A204.1 (cell line): ENCODE measurements at regions not wholly inside any gene's neighbourhood (a gene's known extent, or its start where the extent isn't known, plus 50 kb on each side); places are given as distances from the start of the nearest gene placed in this dataset.

Experiments
- FAIRE-seq: peaks from 2 replicates; lab custom pipeline; 2012; peaks lifted over from hg19 to GRCh38; lab: Jason Lieb, UNC

DNA sequence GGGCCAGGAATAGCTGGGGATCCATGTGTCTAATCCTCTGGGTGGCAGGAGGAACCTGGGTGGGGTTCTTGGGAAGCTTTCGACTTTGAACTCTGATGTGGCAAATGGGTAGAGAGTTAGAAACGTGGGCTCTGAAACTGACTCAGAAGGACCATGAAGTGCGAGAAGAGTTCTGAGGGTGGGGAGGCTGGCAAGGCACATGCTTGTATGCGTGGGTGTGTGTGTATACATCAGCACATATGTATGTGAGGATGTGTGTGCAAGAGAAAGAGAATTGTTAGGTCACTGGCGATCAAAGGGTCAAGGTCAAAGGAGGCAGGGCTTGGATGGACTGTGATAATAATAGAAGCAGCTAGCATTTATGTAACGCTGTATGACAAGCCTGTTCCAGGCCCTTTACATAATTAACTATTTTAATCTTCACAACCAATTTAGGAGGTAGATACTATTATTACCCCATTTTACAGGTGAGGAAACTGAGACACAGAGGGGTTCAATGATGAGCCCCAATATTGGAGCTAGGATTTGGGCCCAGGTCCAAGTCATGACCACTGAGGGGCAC lies 84.5 kb upstream of the POU3F1 start:
- no peak for FAIRE-seq

DNA sequence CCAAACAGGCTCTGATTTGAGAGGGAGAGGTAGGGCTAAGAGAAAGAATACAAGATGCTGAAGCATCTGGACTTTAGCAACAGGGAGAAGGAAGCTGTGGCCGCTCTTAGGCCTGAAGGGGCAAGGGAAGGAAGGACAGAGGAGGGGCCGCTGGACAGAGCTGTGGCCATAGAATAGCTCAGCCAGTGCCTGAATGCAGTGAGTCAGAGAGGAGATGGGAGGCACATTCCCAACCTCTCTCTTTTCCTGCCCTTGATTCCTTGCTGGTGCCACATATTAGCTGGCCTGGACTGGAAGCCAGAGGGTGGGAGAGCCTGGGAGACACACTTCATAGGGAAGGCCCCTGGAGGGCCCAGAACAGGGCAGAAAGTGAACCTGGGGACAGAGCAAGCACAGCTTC lies 83.4 kb upstream of the POU3F1 start:
- FAIRE-seq = no peak

DNA sequence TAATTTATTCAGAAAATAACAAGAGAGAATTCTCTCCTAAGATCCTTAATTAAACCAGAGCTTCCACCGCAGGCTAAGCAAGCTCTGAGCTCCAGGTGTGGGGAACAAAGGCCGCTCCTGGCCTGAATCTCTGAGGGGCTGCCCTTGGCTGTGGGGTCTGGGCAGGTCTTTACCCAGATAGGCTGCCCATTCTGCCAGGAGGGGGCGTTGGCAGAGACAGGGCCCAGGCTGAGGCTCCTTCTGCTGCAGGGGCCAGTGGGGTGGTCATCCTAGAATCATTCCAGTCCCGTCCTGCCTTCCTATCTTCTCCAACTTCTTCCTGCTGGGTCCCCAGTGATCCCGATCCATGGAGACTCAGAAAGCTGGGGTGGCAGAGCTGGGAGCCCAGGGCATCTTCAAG lies 82.9 kb upstream of the POU3F1 start:
- FAIRE-seq = no peak

DNA sequence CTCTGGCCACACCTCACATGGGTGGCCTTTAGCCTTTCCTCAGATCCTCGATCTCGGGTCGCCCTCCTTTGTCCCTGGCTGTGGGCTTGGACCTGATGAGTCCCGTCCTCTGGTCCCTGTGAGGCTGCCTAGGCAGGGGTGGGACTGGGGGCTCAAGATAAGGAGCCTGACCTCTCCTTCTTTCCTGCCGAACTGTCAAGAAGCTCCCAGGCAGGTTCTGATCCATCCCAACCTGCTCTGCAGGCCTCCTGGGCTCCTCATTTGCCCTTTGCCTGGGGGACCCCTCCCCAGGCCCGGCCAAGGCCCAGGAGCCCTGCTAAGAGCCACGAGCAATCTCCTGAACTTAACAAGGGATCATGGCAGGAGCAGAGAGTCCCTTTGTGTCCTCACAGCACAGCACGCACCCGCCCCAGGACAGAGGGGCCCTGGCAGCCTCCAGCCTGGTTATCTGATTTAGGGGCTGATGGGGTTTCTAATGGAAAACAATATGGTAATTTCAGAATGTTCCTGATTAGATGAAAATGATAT lies 82.4 kb upstream of the POU3F1 start:
- FAIRE-seq = no peak

DNA sequence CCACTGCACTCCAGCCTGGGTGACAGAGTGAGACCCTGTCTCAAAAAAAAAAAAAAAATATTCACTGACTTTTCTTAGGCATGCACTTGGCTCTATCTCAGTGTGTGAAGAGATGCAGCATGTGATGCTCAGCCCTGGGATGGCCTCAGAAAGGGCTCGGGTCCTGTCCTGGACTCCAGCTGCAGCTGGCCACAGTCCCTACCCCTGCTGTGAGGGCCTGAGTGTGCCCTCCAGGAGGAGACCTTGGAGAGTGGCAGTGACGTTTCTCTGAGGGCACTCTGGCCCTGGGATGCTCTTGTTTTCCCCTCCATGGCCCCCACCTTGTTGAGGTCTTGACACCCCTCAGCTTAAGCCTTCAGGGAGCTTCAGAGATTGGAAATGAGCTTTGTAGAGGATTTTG lies 81.9 kb upstream of the POU3F1 start:
- FAIRE-seq = no peak

DNA sequence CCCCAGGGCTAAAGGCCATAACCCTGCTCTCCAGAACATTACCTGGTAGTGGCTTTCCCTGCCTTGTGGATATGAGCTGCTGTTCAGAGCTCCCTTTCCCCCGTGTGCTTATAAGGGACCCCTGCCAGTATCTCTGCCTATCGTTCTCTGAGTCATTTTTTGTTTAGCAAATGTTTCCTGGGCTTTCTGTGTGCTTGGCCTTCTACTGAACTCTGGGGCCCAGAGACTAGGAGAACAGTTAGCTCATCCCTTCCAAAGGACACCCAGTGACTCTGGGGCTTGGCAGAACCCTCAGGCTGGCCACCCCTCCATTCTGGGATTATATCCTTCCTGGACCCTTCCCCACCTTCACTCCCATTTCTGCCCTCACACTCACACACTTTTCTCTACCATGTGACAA lies 80.8 kb upstream of the POU3F1 start:
- FAIRE-seq = no peak

DNA sequence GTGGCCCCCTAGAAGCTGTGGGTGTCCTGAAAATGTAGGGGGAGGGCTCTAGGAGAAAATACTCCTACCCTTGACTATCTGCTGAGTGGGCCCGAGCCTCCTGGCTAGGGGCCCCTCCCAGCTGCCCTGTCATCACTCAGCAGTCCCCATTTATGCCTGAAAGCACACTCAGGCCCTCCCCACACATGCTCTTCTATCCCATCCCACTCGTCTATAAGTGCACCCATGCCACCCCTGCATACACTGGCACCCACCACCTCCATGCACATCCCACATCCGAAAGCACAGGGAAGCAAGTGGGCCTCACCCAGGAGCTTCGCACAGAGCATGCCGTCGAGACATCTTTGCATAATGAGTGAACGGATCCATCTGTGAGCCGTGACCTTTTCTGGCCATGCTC lies 80.4 kb upstream of the POU3F1 start:
- no peak for FAIRE-seq

DNA sequence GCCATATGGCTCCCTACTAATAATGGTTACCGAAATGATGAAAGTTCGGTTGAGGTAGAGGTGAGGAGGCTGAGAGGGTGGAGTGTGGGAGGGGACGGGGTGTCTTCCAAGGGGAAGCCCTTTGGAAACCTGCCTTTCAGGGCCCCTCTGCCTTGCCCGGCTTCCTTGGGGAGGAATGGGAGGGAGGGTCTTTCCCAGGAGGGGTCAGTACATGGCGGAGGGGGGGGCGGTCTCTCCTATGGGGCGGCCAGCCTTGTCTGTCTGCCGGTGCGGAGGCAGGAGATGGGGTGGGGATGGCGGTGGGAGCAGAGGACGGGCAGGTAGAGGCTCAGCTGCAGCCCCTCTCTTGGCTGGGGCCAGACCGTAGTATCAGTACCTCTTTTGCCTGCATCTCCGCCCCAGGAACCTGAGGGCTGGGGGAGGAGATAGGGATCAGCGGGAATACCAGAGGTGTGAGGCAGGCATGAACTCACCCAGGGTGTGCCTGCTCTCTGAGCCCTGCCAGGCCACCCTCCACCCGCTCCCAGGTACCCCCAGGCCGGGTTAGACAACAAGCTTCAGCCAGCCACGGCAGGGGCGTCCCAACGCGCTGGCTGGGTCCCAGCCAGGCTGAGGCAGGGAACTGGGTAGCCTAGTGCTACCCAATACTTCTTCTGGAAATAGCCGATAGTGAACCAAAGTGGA lies 79.4 kb upstream of the POU3F1 start:
- FAIRE-seq = no peak

DNA sequence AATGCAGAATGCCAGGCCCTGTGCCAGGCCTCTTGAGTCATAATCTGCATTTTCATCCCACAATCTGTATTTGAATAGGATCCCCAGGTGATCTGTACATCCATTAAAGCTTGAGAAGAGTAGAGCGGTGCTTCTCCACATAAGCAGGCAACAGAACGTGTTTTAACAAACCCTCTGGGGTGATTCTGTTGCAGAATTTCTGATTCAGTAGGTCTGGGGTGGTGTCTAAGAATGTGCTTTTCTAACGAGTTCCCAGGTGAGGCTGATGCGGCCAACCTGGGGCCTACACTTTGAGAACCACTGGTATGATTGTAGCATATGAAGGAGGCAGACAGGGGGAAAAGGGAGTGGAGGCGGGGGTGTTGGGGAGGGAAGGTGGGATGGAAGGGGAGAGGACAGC lies 78.4 kb upstream of the POU3F1 start:
- no peak for FAIRE-seq

DNA sequence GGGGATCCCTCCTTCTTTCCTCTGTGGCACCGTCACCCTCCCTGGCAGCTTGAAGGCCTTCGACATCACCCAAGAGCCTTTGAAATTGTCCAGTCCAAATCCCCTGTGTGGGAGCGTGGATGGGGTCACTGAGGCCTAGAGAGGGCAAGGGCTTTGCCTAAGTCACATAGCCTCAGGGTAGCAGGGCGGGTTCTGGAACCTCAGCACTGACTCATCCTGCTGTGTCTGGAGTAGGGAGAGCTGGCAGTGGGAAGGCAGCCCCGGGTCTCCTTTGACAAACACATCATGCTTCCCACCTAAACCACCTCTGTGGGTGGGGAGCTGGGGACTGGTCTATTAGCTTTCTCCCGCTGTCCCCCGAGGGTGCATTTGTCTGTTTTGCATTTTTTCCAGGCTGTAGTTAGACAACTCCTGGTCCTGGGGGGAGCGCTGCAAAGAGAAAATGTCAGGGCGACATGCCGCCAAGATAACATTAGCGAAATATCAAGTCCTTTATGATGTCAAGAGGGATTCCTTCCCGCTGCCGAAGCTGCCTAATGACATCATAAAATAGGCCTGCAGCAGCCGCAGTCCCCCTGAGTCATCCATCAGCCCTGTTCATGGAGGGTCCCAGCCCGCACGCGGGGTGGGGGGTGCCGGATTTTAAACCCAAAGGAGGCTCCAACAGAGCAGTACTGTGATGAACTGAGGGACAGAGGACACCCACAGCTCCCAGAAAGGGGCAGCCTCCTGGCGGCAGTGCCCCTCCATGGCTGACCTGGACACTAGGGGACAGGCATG lies 77.0 kb upstream of the POU3F1 start:
- no peak for FAIRE-seq

DNA sequence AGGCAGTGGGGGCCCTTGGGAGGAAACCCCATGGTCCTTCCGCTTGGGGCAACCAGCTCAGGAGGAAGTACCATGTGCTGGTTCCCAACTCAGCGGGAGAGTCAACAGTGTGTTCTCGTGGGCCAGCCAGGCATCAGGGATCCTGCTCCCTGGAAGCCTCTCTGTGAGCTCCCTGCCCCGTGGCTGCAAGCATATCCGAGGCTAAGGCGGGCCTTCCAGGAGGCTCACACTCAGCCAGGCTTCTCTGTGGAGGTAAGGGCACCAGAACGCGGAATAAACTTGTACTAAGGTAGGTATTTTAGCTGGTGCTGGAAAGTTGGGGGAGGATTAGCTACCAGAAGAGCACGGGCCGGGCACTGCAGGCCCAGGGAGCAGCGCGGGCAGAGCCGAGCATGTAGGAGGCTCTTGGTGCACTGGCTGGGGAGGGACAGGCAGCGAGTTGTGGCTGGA lies 74.7 kb upstream of the POU3F1 start:
- FAIRE-seq = no peak

DNA sequence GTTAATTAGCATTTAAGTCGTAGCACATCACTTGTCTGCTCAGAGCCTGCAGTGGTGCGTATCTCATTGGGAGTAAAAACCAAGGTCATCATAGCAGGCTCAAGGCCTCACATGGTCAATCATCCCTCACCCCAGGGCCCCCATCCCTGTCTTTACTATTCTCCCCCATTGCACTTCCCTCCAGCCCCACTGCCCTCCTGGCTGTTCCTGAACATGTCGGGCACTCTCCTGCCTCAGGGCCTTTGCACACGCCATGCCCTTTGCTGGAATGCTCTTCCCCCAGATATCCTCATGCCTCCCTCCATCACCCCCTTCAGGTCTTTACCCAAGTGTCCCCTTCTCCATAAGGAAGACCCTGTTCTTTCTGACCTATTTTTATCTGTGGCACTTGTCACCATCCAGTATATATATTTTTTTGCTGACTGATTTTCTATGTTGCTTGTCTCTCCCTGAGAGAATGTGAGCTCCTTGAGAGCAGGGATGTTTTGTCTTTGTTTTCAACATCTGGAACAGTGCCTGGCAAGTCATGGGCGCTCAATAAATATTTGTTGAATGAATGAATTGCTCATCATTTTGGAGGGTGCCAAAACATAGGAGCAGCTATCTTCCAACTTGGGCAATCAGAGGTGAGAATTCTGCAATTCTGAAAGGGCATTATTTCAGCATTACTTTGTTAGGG lies 74.1 kb upstream of the POU3F1 start:
- FAIRE-seq = no peak

DNA sequence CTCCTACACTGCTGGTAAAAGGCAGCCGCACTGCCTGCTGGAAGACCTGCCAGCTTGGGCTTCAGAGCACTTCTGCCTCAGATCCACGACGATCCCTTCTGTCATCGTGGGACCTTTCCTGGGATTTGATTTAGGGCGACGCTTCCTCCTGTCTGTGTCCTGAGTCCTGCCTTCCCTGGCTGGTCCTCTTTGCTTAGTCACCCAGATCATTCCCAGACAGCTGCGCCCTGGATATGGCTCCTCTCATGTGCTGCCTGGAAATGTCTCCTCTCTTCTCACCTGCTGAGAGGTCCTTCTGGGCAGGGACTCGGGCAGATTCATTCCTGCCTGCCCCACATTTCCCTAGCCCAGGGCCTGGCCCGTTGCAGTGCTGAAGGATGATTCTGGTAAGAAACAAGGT lies 72.4 kb upstream of the POU3F1 start:
- no peak for FAIRE-seq

DNA sequence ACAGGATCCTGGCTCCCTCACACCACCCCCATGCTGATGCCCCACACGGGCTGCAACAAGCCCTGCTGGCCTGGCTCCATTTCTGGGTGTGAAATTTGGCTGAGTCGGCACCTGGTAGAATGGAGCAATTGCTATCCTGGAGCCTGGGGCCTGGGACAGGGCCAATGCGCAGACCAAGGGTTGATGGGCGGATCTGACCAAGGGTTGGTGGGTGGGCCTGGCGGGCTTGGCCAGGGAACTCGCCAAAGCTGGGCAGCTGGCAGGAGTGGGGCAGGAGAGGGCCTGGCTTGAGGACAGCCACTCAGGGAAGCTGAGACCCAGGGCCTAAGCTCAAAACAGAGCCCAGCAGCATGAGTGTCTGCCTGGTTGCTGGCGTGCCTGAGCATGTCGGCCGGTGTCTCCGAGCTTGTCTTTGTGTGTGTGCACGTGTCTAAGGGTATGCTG lies 70.9 kb upstream of the POU3F1 start:
- no peak for FAIRE-seq

DNA sequence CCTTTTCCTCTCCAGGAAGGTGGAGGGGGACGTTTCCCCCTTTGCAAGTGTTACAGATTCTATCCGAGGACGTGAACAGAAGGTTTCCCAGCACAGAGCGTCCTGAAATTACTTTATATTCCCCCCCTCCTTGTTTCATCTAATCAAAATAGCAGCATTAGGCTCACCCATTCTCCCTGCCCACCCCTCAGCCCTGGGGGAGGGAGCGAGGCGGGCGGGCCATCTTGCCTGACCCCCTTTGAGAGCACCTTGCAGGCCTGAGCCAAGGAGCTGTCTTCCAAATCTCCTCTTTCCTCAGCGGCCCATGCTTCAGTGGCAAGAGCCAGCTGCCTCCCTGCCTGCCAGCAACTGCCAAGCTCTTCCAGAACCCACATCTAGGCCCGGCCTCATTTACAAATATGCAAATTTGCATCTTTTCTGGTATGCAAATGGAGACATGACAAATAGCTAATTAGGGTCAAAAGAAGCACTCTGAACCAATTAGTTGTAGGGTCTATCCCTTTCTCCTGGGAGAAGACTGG lies 69.1 kb upstream of the POU3F1 start:
- FAIRE-seq = no peak

DNA sequence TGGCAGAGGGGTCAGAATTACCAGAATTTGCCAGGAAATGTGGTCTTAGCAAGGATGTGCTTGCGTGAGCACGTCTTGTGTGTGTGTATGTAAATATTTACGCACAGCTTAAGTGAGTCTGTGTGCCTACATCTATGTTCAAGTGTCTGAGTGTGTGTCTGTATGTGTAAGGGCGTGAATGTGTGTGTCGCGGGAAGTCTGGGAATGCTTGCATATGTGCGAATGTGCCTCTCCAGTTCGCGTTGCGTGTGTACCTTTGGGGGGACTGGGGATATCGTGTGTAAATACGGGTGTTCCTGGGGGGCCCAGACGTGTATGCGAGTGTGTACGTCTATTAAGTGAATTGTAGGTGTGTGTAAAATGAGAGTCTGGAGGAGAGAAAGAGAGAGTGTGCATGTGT lies 68.6 kb upstream of the POU3F1 start:
- FAIRE-seq = no peak

DNA sequence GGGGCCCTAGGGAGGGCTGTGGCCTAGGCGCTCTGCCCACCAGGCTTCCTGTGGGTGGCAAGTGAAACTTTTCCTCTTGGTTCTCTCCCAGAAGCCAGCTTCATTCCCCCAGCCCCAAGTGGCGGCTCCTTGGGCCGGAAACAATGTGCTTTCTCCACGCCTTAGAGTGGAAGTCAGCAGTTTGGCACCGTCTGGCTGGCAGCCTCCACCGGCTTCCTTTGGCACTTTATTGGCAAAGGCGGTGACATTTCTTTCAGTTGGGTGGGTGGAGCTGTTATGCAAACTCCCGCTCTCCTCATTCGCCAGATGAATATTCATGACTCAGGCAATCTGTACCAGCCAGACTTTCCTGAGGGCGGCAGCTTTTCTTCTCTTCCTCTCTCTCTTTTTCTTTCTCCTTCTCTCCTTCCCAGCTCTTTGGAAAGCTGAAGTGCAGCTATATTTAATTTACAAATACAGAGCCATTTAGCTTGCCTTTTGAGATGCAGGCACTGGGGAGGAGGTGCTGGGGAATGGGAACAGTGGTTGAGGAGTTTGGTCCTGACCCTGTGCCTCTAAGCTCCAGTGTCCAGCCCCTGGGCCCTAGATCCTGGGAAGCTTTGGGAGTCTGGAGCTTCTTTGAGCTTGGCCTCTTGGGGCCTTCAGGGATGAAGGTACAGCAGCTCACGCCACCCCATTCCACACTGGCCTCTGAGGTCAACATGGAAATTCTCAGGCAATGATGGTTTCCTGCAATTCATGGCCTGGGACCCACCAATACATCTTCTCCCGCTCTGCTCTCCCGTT lies 67.8 kb upstream of the POU3F1 start:
- no peak for FAIRE-seq

DNA sequence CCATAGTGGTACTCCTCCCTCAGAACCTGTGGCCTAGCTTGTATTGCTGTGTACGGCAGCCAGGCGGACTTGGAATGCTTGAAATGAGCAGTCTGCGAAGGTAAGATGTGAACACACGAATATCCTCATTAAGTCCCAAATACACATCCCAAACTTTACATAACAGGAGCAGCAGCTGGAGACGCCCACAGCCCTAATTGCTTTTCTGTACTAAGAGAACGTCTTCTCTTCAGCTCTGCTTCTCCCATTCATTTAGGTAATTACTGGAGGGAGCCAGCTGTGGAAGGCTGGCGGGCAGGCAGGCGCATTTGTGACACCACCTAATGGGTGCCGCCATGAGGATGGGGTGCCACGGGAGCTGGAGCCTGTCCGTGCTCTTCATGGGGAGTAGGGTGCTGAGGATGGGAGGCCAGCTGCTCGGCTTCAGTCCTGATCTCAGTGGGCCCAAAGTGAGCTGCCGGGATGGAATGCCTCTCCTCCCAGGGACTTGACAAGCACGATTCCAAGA lies 66.6 kb upstream of the POU3F1 start:
- FAIRE-seq = no peak

DNA sequence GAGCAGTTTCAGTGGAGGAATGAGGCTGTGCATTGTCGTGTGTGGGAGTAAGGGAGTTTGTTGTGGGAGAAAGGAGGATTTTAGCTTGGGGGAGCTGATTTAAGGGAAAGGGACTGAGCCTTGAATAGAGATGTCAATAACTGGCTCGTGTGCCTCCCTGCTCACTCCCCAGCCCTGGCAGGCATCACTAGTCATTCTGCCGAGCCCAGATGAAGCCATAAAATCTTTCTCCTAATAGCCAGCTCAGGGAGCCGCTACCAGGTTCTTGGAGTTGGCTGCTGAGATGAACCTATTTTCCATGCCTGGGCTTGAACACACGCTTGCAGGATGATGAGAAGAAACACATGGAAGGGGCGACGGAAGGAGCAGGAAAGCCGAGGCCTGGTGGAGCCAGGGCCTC lies 65.0 kb upstream of the POU3F1 start:
- no peak for FAIRE-seq

DNA sequence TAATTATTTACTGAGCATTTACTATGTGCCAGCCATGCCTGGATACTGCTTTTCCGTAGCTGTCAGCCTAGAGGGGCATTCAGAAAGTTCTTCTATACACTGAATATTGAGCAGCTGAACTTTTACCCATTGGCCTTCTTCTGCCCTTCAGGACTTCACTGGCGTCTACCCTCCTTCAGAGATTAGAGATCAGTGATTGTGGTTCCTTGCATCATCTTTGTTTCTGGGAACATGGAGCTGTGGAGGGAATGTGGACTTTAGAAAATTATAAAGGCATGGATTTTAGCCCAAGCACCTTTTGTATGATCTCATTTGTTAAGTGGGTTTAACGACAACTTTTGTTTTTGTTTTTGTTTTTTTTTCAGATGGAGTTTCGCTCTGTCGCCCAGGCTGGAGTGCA lies 58.7 kb upstream of the POU3F1 start:
- FAIRE-seq = no peak

DNA sequence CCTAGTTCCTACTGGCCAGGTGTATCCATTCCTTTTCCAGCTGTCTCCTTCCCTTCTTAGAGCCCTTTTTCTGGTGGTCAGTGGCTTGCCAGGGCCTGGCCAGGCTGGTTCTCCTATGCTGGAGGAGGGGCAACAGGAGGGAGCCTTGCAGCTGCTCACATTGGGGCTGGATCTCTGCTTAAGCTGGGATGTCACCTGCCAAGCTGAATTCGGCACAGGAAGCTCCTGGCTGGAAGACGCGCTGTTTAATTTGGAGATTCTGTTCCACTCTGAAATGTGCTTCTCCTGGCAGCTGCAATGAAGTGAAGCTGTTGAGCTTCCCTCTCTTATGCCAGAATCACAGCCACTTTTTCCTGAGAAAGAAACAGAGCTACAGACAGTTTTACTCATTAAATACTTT lies 56.0 kb upstream of the POU3F1 start:
- FAIRE-seq = no peak
